ENCODE measurements at regions not wholly inside any gene's neighbourhood (a gene's known extent, or its start where the extent isn't known, plus 50 kb on each side); places are given as distances from the start of the nearest gene placed in this dataset.
"Not testable (repeated sequence)": the region's sequence is repeated elsewhere in the genome, so short reads cannot be mapped to it uniquely, and the experiment has no call there.

DNA sequence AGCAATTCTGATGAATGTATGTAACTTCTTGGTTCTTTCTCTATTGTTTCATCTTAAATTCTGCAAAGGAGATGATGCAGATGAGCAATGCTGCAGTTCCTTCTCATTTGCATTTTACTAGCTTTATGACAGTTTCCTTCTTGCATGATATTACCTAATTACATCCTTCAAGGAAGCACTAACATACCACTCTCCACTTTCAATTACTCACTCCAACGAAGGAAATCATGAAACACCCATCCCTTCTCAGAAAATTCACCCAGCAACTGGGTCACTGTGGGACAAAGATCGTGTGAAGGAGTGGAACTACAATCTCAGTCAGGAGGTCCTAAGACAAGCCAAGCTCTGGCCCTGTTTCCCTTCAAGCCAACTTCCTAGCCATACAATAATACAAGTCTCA, 142.3 kb downstream of the CHD1L start:
- Mint-ChIP-seq H3K4me1 (ENCODE audit: low read depth) (peaks cover 4% of the 10 kb centered on the region), H3K9me3 (no peaks in the 10 kb centered on the region), H3K4me3 (no peak overlapping the region), H3K36me3 (ENCODE audit: low read depth) (no peaks in the 10 kb centered on the region), H3K27me3 (peaks cover 13% of the 10 kb centered on the region), H3K27ac (no peak overlapping the region)
- intact Hi-C loops (cut with micrococcal nuclease), result loop anchor here (10.0 kb wide), 1 partner anchor 110 kb away; no protein-coding TSS in a partner anchor
- ChIA-PET POLR2A (no interaction called here), CTCF (interaction anchor here (2.1 kb wide), 1 partner anchor 111 kb away, joined by 8 read pairs; no protein-coding TSS in a partner anchor)
- no peak for DNase-seq
- no peak for ATAC-seq
- TF ChIP-seq, protein P1, sequence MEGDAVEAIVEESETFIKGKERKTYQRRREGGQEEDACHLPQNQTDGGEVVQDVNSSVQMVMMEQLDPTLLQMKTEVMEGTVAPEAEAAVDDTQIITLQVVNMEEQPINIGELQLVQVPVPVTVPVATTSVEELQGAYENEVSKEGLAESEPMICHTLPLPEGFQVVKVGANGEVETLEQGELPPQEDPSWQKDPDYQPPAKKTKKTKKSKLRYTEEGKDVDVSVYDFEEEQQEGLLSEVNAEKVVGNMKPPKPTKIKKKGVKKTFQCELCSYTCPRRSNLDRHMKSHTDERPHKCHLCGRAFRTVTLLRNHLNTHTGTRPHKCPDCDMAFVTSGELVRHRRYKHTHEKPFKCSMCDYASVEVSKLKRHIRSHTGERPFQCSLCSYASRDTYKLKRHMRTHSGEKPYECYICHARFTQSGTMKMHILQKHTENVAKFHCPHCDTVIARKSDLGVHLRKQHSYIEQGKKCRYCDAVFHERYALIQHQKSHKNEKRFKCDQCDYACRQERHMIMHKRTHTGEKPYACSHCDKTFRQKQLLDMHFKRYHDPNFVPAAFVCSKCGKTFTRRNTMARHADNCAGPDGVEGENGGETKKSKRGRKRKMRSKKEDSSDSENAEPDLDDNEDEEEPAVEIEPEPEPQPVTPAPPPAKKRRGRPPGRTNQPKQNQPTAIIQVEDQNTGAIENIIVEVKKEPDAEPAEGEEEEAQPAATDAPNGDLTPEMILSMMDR (IDR thresholded peaks at IDR 0.05), result no peak

DNA sequence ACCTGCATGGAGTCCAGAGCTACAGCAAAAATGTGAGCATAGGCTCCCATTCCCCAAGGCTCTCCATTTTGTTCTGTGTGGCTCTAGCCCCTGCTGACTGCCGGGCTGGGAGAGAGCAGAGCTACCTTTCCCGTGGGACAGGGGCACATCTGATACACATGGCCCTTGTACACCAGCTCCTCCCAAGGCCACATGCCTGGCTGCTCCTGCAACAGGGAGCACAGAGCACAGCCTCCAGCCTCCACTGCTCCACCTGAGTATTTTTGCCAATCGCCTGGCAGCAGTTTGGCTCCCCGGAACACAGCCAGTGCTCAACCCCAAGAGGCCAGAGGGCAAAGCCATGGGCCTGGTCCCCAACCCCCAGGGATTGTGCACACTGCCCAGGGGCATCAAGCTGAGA, 146.5 kb downstream of the CHD1L start:
- no peak overlapping the region for H3K4me3 Mint-ChIP-seq
- no peak for ATAC-seq

DNA sequence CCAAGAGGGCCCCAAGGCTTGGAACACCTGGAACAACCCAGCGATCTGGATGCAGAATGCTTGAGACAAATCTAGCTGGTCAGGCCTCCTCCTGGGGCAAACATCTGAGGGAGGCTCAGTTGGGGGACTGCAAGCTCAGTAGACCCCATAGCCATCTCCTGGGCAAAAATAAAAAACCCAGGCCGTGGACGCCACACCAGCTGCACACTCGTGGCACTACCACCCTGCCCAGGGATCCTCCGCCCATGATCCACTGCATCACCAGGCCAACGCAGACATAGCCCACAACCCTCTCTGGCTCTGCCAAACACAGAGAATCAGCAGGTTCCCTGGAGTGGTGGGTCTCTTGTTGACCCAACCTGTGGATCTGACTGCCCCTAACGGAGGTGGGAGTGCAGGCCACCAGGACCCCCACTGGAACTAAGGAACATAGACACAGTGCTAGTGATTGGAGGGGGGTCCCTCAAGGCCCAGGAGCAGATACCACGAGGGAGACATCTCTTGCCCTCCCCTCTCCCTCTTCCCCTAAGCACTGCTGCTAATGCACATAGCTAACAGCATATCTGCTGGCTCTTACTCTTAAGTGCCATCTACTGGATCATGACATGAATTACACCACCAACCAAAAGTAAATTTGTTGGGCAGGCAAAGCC, 147.2 kb downstream of the CHD1L start:
- ChIA-PET CTCF (interaction anchor here (0.9 to 3.5 kb wide), 12 partner anchors 8 to 314 kb away, joined by 3 to 41 read pairs (median 4); no protein-coding TSS in a partner anchor), POLR2A (interaction anchor here (1.4 kb wide), 1 partner anchor 115 kb away, joined by 4 read pairs; no protein-coding TSS in a partner anchor)
- peak; percentile 83 for ATAC-seq
- H3K27ac Mint-ChIP-seq, result no peak overlapping the region
- intact Hi-C loops (cut with micrococcal nuclease), result loop anchor here (10.0 kb wide), 2 partner anchors 55 to 115 kb away; no protein-coding TSS in a partner anchor
- no peak for DNase-seq
- no peaks in the 10 kb centered on the region for H3K36me3 Mint-ChIP-seq (ENCODE audit: low read depth)
- H3K27me3 Mint-ChIP-seq, result peaks cover 8% of the 10 kb centered on the region
- H3K4me1 Mint-ChIP-seq (ENCODE audit: low read depth), result peaks cover 4% of the 10 kb centered on the region
- TF ChIP-seq, protein P1 (IDR thresholded peaks at IDR 0.05), result peak; percentile 66
- H3K9me3 Mint-ChIP-seq, result no peaks in the 10 kb centered on the region
- H3K4me3 Mint-ChIP-seq, result no peak overlapping the region

More for the DNA sequence above, 146.5 kb downstream of the CHD1L start:
- H3K36me3 Mint-ChIP-seq (ENCODE audit: low read depth), result no peaks in the 10 kb centered on the region
- intact Hi-C loops (cut with micrococcal nuclease), result loop anchor here (10.0 kb wide), 1 partner anchor 114 kb away; no protein-coding TSS in a partner anchor
- no peak for DNase-seq
- POLR2A ChIA-PET, result interaction anchor here (0.9 to 1.4 kb wide), 2 partner anchors 114 to 216 kb away, joined by 3 to 4 read pairs; partner anchors contain the start of gene PRKAB2
- TF ChIP-seq, protein P1 (IDR thresholded peaks at IDR 0.05), result no peak
- CTCF ChIA-PET, result interaction anchor here (1.3 to 3.5 kb wide), 6 partner anchors 7 to 315 kb away, joined by 3 to 41 read pairs (median 6); no protein-coding TSS in a partner anchor
- H3K27ac Mint-ChIP-seq, result no peak overlapping the region
- H3K27me3 Mint-ChIP-seq, result peaks cover 10% of the 10 kb centered on the region
- H3K4me1 Mint-ChIP-seq (ENCODE audit: low read depth), result peaks cover 4% of the 10 kb centered on the region
- no peaks in the 10 kb centered on the region for H3K9me3 Mint-ChIP-seq

DNA sequence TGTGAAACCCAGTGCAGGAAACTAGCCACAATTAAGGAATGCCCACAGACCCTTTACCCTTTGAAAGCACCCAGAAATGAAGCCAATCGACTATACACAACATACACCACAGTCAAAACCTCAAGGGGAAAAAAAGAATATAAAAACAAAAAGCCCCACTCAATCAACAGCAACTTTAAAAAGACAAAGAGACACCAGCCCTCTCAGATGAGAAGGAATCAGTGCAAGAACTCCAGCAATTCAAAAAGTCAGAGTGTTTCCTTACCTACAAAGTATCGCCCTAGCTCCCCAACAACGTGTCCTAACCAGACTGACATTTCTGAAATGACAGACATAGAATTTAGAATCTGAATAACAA, 147.7 kb downstream of the CHD1L start:
- Mint-ChIP-seq H3K36me3 (ENCODE audit: low read depth) (no peaks in the 10 kb centered on the region), H3K9me3 (no peaks in the 10 kb centered on the region), H3K27me3 (peaks cover 4% of the 10 kb centered on the region), H3K27ac (no peak overlapping the region), H3K4me1 (ENCODE audit: low read depth) (no peaks in the 10 kb centered on the region), H3K4me3 (no peak overlapping the region)
- ChIA-PET POLR2A (no interaction called here), CTCF (interaction anchor here (0.7 to 3.5 kb wide), 18 partner anchors 9 to 313 kb away, joined by 3 to 41 read pairs (median 4); no protein-coding TSS in a partner anchor)
- ATAC-seq (no peak), DNase-seq (no peak)
- intact Hi-C loops (cut with micrococcal nuclease), result loop anchor here (10.0 kb wide), 1 partner anchor 55 kb away; no protein-coding TSS in a partner anchor
- TF ChIP-seq, protein P1 (IDR thresholded peaks at IDR 0.05), result no peak

DNA sequence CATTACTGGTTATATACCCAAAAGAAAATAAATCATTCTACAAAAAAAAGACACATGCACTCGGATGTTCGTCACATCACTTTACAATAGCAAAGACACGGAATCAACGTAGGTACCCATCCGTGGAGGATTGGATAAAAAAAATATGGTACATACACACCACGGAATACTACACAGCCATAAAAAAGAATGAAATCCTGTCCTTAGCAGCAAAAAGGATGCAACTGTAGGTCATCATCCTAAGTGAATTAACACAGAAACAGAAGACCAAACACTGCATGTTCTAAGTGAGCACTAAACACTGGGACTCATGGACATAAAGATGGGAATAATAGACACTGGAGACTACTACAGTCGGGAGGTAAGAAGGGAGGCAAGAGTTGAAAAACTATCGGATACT, 148.6 kb downstream of the CHD1L start:
- H3K27me3 Mint-ChIP-seq, result peaks cover 4% of the 10 kb centered on the region
- ATAC-seq, result no peak
- TF ChIP-seq, protein P1 (IDR thresholded peaks at IDR 0.05), result no peak
- ChIA-PET CTCF (interaction anchor here (0.7 to 2.8 kb wide), 5 partner anchors 8 to 121 kb away, joined by 3 to 25 read pairs (median 6); no protein-coding TSS in a partner anchor), POLR2A (no interaction called here)
- H3K4me1 Mint-ChIP-seq (ENCODE audit: low read depth), result no peaks in the 10 kb centered on the region
- no peaks in the 10 kb centered on the region for H3K9me3 Mint-ChIP-seq
- DNase-seq, result no peak
- intact Hi-C loops (cut with micrococcal nuclease), result loop anchor here (10.0 kb wide), 1 partner anchor 56 kb away; no protein-coding TSS in a partner anchor
- no peak overlapping the region for H3K27ac Mint-ChIP-seq
- no peaks in the 10 kb centered on the region for H3K36me3 Mint-ChIP-seq (ENCODE audit: low read depth)
- H3K4me3 Mint-ChIP-seq, result no peak overlapping the region

DNA sequence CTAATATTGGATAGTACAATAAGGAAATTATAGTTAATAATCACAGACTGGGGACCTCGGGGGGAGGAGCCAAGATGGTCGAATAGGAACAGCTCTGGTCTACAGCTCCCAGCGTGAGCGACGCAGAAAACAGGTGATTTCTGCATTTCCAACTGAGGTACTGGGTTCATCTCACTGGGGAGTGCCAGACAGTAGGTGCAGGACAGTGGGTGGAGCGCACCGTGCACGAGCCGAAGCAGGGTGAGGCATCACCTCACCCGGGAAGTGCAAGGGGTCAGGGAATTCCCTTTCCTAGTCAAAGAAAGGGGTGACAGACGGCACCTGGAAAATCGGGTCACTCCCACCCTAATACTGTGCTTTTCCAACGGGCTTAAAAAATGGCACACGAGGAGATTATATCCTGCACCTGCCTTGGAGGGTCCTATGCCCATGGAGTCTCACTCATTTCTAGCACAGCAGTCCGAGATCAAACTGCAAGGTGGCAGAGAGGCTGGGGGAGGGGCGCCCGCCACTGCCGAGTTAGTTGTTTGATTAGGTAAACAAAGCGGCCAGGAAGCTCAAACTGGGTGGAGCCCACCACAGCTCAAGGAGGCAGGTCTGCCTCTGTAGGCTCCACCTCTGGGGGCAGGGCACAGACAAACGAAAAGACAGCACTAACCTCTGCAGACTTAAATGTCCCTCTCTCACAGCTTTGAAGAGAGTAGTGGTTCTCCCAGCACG, 138.8 kb upstream of the BCL9 start:
- intact Hi-C loops (cut with micrococcal nuclease); H3K9me3 Mint-ChIP-seq; ATAC-seq; H3K36me3 Mint-ChIP-seq (ENCODE audit: low read depth); H3K27ac Mint-ChIP-seq; H3K4me1 Mint-ChIP-seq (ENCODE audit: low read depth); H3K4me3 Mint-ChIP-seq; DNase-seq; POLR2A ChIA-PET: not testable (repeated sequence)
- peaks cover 36% of the 10 kb centered on the region for H3K27me3 Mint-ChIP-seq
- CTCF ChIA-PET, result interaction anchor here (1.3 kb wide), 1 partner anchor 12 kb away, joined by 3 read pairs; no protein-coding TSS in a partner anchor

DNA sequence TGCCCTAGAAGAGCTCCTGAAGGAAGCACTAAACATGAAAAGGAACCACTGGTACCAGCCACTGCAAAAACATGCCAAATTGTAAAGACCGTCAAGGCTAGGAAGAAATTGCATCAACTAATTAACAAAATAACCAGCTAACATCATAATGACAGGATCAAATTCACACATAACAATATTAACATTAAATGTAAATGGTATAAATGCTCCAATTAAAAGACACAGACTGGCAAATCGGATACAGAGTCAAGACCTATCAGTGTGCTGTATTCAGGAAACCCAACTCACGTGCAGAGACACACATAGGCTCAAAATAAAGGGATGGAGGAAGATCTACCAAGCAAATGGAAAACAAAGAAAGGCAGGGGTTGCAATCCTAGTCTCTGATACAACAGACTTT, 137.0 kb upstream of the BCL9 start:
- intact Hi-C loops (cut with micrococcal nuclease); CTCF ChIA-PET; ATAC-seq: not testable (repeated sequence)

More for the DNA sequence above, 137.0 kb upstream of the BCL9 start:
- POLR2A ChIA-PET; H3K27ac Mint-ChIP-seq; DNase-seq; H3K9me3 Mint-ChIP-seq; H3K36me3 Mint-ChIP-seq (ENCODE audit: low read depth); H3K4me1 Mint-ChIP-seq (ENCODE audit: low read depth); H3K4me3 Mint-ChIP-seq: not testable (repeated sequence)
- peaks cover 28% of the 10 kb centered on the region for H3K27me3 Mint-ChIP-seq

Measured in activated CD8-positive, alpha-beta T cell treated with anti-CD3 and anti-CD28 coated beads for 36 hours (primary cell).